ENCODE measurements at regions not wholly inside any gene's neighbourhood (a gene's known extent, or its start where the extent isn't known, plus 50 kb on each side); places are given as distances from the start of the nearest gene placed in this dataset.

DNA sequence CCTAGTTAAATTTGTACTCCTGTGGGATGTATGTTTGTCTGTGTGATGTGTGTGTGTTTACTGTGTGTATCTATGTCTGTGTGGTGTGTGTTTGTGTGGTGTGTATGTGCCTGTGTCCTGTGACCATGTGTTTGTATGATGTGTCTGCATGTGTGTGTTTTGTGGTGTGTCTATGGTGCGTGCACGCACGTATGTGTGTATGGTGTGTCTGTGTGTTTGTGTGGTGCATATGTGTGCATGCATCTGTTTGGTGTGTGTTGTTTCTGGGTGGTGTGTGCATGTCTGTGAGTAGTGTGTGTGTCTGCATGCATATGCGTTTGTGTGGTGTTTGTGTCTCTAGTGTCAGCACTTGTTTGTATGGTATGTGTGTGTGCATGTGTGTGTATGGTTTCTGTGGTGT lies 174.2 kb upstream of the RBFOX1 start:
- DNase-seq (ENCODE audit: low spot score) = no peak
- Mint-ChIP-seq H3K36me3 (ENCODE audit: low read depth) (no peaks in the 10 kb centered on the region), H3K4me3 (ENCODE audit: unreplicated experiment) (no peak overlapping the region), H3K4me1 (ENCODE audit: low read depth) (no peaks in the 10 kb centered on the region), H3K27ac (ENCODE audit: unreplicated experiment) (no peak overlapping the region), H3K27me3 (ENCODE audit: low read depth) (no peaks in the 10 kb centered on the region), H3K9me3 (ENCODE audit: low read depth) (peaks cover 23% of the 10 kb centered on the region)
- TF ChIP-seq CTCF (IDR thresholded peaks at IDR 0.05) = no peak

GRCh38 chr16:7150230-7150629 lies 182.4 kb upstream of the RBFOX1 start:
- no peak for DNase-seq (ENCODE audit: low spot score)
- Mint-ChIP-seq H3K4me3 (ENCODE audit: unreplicated experiment) (no peak overlapping the region), H3K9me3 (ENCODE audit: low read depth) (peaks cover 26% of the 10 kb centered on the region), H3K4me1 (ENCODE audit: low read depth) (no peaks in the 10 kb centered on the region), H3K27me3 (ENCODE audit: low read depth) (no peaks in the 10 kb centered on the region), H3K27ac (ENCODE audit: unreplicated experiment) (no peak overlapping the region), H3K36me3 (ENCODE audit: low read depth) (no peaks in the 10 kb centered on the region)
- no peak for TF ChIP-seq CTCF (IDR thresholded peaks at IDR 0.05)

DNA sequence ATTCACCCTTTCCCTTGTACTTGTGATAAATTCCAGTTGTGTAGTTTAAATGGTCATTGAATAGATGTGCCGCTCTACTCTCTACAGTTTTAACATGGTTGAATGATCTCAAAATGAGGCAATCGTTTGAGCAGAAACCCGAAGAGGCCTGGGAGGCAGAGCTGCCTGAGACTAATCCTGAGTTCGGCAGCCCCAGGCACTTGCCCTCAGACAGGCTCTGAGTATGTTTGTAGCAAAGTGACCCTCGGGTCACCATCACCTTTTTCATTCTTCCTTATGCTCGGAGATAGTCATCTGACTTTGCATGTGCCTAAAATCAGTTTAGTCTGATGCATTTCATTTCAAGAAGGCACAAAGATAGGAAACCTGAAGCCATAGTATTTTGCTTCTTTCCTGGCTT lies 184.0 kb upstream of the RBFOX1 start:
- no peak for TF ChIP-seq CTCF (IDR thresholded peaks at IDR 0.05)
- H3K9me3 Mint-ChIP-seq (ENCODE audit: low read depth) = peaks cover 24% of the 10 kb centered on the region
- H3K27ac Mint-ChIP-seq (ENCODE audit: unreplicated experiment) = no peak overlapping the region
- no peaks in the 10 kb centered on the region for H3K36me3 Mint-ChIP-seq (ENCODE audit: low read depth)
- no peak overlapping the region for H3K4me3 Mint-ChIP-seq (ENCODE audit: unreplicated experiment)
- DNase-seq (ENCODE audit: low spot score) = no peak
- no peaks in the 10 kb centered on the region for H3K4me1 Mint-ChIP-seq (ENCODE audit: low read depth)
- H3K27me3 Mint-ChIP-seq (ENCODE audit: low read depth) = no peaks in the 10 kb centered on the region

DNA sequence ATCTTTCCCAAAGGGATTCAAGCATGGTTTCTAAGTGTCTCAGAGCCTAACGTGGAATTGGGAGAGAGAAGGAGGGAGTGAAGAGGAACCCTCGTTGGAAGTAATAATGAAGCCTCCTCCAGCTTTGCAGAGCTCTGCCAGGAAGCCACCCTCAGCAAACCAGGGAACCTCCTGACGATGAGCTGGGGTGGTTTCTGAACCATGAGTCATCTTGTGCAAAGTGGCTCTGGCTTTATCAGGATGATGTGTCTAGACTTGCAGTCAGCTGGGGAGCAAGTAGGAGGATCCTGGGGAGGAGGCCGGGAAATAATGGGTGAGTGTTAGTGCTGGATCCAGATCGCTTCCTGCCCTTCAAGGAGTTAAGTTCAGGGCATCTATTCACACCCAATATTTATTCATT lies 191.7 kb upstream of the RBFOX1 start:
- Mint-ChIP-seq H3K4me3 (ENCODE audit: unreplicated experiment) (no peak overlapping the region), H3K27ac (ENCODE audit: unreplicated experiment) (no peak overlapping the region), H3K27me3 (ENCODE audit: low read depth) (no peaks in the 10 kb centered on the region), H3K36me3 (ENCODE audit: low read depth) (no peaks in the 10 kb centered on the region), H3K9me3 (ENCODE audit: low read depth) (peaks cover 29% of the 10 kb centered on the region), H3K4me1 (ENCODE audit: low read depth) (no peaks in the 10 kb centered on the region)
- DNase-seq (ENCODE audit: low spot score) = no peak
- TF ChIP-seq CTCF (IDR thresholded peaks at IDR 0.05) = no peak

DNA sequence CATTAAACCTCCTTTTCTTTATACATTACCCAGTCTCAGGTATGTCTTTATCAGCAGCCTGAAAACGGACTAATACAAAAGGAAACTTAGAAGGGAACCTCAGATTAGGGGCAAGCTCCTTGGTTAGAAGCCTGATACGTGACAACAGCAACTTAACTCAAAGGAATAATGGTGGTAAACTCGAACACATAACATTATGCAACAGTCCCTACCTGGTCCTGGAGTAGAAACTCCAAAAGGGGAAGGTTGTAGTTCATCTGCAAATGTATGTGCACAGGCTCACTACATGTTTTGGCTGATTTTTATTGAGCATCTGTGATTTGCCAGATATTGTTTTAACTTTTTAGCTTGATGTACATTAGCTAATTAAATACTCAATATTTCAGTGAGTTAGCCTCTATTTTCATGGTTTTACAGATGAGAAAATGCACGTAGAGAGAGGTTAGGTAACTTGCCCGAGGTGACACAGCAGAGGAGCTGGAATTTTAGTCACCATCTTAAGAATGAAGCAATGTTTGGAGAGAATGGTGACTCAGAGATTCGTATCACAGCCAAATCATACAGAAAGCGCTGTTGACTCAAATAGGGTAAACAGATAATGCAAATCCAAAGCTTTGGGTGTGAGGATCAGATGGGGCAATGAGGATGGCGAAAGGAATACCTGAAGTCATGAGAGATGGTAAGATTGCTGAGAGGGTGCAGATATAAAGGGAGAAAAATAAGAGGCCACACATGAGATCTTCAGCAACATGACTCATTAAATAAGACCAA lies 194.9 kb upstream of the RBFOX1 start:
- Mint-ChIP-seq H3K27me3 (ENCODE audit: low read depth) (no peaks in the 10 kb centered on the region), H3K27ac (ENCODE audit: unreplicated experiment) (no peak overlapping the region), H3K4me1 (ENCODE audit: low read depth) (no peaks in the 10 kb centered on the region), H3K4me3 (ENCODE audit: unreplicated experiment) (no peak overlapping the region), H3K36me3 (ENCODE audit: low read depth) (no peaks in the 10 kb centered on the region), H3K9me3 (ENCODE audit: low read depth) (peaks cover 27% of the 10 kb centered on the region)
- TF ChIP-seq CTCF (IDR thresholded peaks at IDR 0.05) = no peak
- no peak for DNase-seq (ENCODE audit: low spot score)

All from chondrocyte (in vitro differentiated cells).